ENCODE measurements at regions not wholly inside any gene's neighbourhood (a gene's known extent, or its start where the extent isn't known, plus 50 kb on each side); places are given as distances from the start of the nearest gene placed in this dataset.

DNA sequence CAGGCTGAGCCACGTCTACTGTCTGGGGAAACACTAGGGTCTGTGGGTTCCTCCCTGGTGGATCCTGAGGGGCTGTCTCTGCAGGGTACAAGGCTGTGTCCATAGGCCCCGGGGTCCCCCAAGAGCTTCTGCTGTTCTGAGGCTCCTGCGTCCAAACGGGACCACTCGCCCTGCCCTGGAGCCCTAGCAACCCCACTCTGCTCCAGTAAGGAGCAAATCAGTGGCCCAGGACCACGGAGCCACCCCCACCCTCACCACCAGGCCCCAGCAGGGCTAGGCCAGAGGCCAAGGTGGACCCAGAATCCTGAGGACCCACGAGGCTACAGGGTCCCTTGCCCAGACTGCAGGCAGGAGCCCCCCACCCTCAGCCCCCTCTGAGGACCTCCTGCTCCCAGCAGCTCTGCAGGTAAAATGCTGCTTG lies 75.1 kb upstream of the GALNT9 start:
- POLR2A ChIA-PET (ENCODE audit: unreplicated experiment) = no interaction called here
- intact Hi-C loops (cut with micrococcal nuclease; ENCODE audit: unreplicated experiment) = no loop called here
- Histone ChIP-seq H3F3A (ENCODE audit: insufficient read depth, low read depth) (no peaks in the 10 kb centered on the region), H3K9me2 (ENCODE audit: insufficient read depth) (no peaks in the 10 kb centered on the region), H3K27ac (no peak overlapping the region), H3K9me3 (ENCODE audit: insufficient read depth, low read depth) (no peaks in the 10 kb centered on the region), H2AFZ (no peak overlapping the region), H3K4me2 (no peak overlapping the region), H3K27me3 (ENCODE audit: insufficient read depth, low read depth) (peaks cover 90% of the 10 kb centered on the region), H3K4me1 (replicated peaks; ENCODE audit: insufficient read depth) (no peaks in the 10 kb centered on the region), H3K79me2 (ENCODE audit: low read depth) (no peaks in the 10 kb centered on the region), H3K4me3 (no peak overlapping the region), H4K20me1 (ENCODE audit: insufficient read depth) (no peaks in the 10 kb centered on the region), H3K36me3 (ENCODE audit: low read depth) (no peaks in the 10 kb centered on the region)
- no TSS peak for BruUV-seq (replicated peaks)
- no peak for DNase-seq
- TF ChIP-seq, protein P1, sequence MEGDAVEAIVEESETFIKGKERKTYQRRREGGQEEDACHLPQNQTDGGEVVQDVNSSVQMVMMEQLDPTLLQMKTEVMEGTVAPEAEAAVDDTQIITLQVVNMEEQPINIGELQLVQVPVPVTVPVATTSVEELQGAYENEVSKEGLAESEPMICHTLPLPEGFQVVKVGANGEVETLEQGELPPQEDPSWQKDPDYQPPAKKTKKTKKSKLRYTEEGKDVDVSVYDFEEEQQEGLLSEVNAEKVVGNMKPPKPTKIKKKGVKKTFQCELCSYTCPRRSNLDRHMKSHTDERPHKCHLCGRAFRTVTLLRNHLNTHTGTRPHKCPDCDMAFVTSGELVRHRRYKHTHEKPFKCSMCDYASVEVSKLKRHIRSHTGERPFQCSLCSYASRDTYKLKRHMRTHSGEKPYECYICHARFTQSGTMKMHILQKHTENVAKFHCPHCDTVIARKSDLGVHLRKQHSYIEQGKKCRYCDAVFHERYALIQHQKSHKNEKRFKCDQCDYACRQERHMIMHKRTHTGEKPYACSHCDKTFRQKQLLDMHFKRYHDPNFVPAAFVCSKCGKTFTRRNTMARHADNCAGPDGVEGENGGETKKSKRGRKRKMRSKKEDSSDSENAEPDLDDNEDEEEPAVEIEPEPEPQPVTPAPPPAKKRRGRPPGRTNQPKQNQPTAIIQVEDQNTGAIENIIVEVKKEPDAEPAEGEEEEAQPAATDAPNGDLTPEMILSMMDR (conservative IDR thresholded peaks at IDR 0.05) = no peak
- no peak for TF ChIP-seq EZH2 (IDR thresholded peaks at IDR 0.05; ENCODE audit: low read depth)
- CTCF ChIA-PET = no interaction called here

DNA sequence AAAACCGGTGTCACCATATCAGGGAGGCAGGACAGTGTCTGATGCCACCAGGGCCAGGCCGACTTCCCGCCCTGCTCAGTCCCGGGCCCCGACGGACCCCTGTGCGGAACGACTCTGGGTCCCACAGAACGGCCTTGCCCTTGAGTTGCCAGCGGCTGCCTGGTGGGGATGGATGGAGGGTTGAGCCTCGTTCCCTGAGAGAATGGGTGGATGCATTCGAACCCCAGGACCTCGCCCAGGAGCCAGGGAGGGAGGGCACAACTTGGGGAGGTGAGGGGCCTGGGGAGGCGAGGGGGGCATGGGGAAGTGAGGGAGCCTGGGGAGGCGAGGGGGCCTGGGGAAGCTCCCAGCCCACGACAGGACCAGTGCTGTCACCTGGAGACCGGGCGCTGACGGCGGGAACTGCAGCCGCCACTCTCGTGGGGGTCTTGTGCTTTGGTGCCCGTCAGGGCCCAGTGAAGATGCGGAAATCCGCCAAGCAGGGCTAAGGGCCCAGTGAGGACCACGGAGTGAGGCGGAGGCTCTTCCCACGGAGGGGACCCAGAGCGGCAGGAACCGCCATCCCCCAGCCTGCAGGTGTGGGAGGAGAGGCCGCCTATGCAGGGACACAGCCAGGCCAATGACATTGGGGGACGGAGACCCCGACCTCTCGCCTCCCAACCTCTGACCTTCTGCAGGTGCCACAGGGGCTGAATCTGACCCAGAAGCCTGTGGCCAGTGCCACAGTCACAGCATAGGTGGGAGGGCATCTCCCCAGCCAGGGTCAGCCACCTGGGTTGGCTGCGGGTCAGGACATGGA lies 74.4 kb upstream of the GALNT9 start:
- Histone ChIP-seq H4K20me1 (ENCODE audit: insufficient read depth) (no peaks in the 10 kb centered on the region), H3K4me3 (no peak overlapping the region), H3K27me3 (ENCODE audit: insufficient read depth, low read depth) (peaks cover 90% of the 10 kb centered on the region), H3K79me2 (ENCODE audit: low read depth) (no peaks in the 10 kb centered on the region), H2AFZ (no peak overlapping the region), H3K4me1 (replicated peaks; ENCODE audit: insufficient read depth) (no peaks in the 10 kb centered on the region), H3K4me2 (no peak overlapping the region), H3F3A (ENCODE audit: insufficient read depth, low read depth) (no peaks in the 10 kb centered on the region), H3K27ac (no peak overlapping the region), H3K9me3 (ENCODE audit: insufficient read depth, low read depth) (no peaks in the 10 kb centered on the region), H3K36me3 (ENCODE audit: low read depth) (no peaks in the 10 kb centered on the region), H3K9me2 (ENCODE audit: insufficient read depth) (no peaks in the 10 kb centered on the region)
- ChIA-PET POLR2A (ENCODE audit: unreplicated experiment) (no interaction called here), CTCF (interaction anchor here (0.6 kb wide), 1 partner anchor 30 kb away, joined by 5 read pairs; no protein-coding TSS in a partner anchor)
- no TSS peak for BruUV-seq (replicated peaks)
- intact Hi-C loops (cut with micrococcal nuclease; ENCODE audit: unreplicated experiment) = no loop called here
- DNase-seq = no peak
- no peak for TF ChIP-seq EZH2 (IDR thresholded peaks at IDR 0.05; ENCODE audit: low read depth)
- TF ChIP-seq, protein P1 (conservative IDR thresholded peaks at IDR 0.05) = no peak

DNA sequence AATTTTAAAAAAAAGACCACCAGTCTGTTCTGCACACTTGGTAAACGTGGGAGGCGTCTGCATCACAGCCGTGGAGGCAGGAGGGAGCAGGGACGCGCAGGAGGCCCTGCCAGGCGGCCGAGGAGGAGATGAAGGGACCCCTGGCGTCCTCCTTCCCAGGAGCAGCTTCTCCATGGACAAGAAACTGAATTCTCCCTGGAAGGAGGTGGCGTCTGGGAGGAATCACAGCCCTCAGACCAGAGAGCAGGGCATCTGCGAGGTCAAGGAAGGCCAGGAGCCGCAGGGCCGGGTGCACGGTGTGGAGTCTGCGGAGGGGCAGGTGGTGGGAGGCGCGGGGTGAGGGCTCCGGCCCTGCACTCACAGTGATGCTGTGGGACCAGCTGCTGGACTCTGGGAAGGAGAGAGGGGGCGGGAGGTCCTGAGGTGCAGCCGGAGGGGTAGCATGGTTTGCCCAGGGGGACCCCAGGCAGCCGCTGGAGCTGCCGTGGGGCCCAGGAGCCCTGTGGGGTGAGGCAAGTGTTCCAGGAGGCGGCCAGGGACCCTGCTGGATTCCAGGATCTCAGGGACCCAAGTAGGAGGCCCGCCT lies 73.5 kb upstream of the GALNT9 start:
- TF ChIP-seq EZH2 (IDR thresholded peaks at IDR 0.05; ENCODE audit: low read depth) = no peak
- TF ChIP-seq, protein P1 (conservative IDR thresholded peaks at IDR 0.05) = no peak
- BruUV-seq (replicated peaks) = no TSS peak
- POLR2A ChIA-PET (ENCODE audit: unreplicated experiment) = no interaction called here
- Histone ChIP-seq H2AFZ (no peak overlapping the region), H3K4me1 (replicated peaks; ENCODE audit: insufficient read depth) (no peaks in the 10 kb centered on the region), H3F3A (ENCODE audit: insufficient read depth, low read depth) (no peaks in the 10 kb centered on the region), H3K36me3 (ENCODE audit: low read depth) (no peaks in the 10 kb centered on the region), H3K79me2 (ENCODE audit: low read depth) (no peaks in the 10 kb centered on the region), H4K20me1 (ENCODE audit: insufficient read depth) (no peaks in the 10 kb centered on the region), H3K4me3 (no peak overlapping the region), H3K27me3 (ENCODE audit: insufficient read depth, low read depth) (peaks cover 90% of the 10 kb centered on the region), H3K9me3 (ENCODE audit: insufficient read depth, low read depth) (no peaks in the 10 kb centered on the region), H3K4me2 (no peak overlapping the region), H3K27ac (no peak overlapping the region), H3K9me2 (ENCODE audit: insufficient read depth) (no peaks in the 10 kb centered on the region)
- DNase-seq = no peak
- CTCF ChIA-PET = interaction anchor here (0.6 kb wide), 2 partner anchors 11 to 30 kb away, joined by 3 to 5 read pairs; no protein-coding TSS in a partner anchor
- intact Hi-C loops (cut with micrococcal nuclease; ENCODE audit: unreplicated experiment) = no loop called here
